CD14-positive monocyte (primary cell): ENCODE measurements at regions not wholly inside any gene's neighbourhood (a gene's known extent, or its start where the extent isn't known, plus 50 kb on each side); places are given as distances from the start of the nearest gene placed in this dataset.
A peak's percentile ranks its signal among the peaks of the same experiment; 100 is the strongest.

Experiments used
- DNase-seq, 3 donors: peaks; one replicate each; pipeline ENCODE4 v3.0.0-alpha.2; 2011 to 2022
- H2AFZ ChIP-seq: 2 replicates; pipeline ENCODE4 v1.6.0; 2012; ENCODE audit warnings: mild to moderate bottlenecking, low read depth, low read length, inconsistent platforms; ENCODE audit not compliant: insufficient read depth, poor library complexity, severe bottlenecking
- H3K27ac ChIP-seq, 2 donors: 1 replicate in 1 of 2; 2 replicates in 1 of 2; pipeline ENCODE4 v1.5.1; 2012 to 2013; ENCODE audit warnings: low read length in 2 of 2, control low read depth in 1 of 2, inconsistent platforms in 1 of 2, low read depth in 1 of 2, mild to moderate bottlenecking in 1 of 2
- H3K27me3 ChIP-seq, 2 donors: one replicate each; pipeline versions ENCODE4 v1.6.0 to v1.6.1; 2011 to 2013; ENCODE audit warnings: low read length in 2 of 2; ENCODE audit not compliant: control insufficient read depth in 2 of 2, insufficient read depth in 2 of 2
- H3K36me3 ChIP-seq, 2 donors: replicated peaks in 1 of 2; 1 replicate in 1 of 2; 2 replicates in 1 of 2; pipeline versions ENCODE4 v1.5.1 to v1.6.1; 2012 to 2013; ENCODE audit warnings: low read length in 2 of 2, control low read depth in 1 of 2, inconsistent platforms in 1 of 2, mild to moderate bottlenecking in 1 of 2; ENCODE audit not compliant: insufficient read depth in 2 of 2, control insufficient read depth in 1 of 2
- H3K4me1 ChIP-seq, 2 donors: 1 replicate in 1 of 2; 2 replicates in 1 of 2; pipeline versions ENCODE4 v1.5.1 to v1.6.1; 2012 to 2013; ENCODE audit warnings: low read length in 2 of 2, control low read depth in 1 of 2, inconsistent platforms in 1 of 2, mild to moderate bottlenecking in 1 of 2, moderate library complexity in 1 of 2; ENCODE audit not compliant: insufficient read depth in 2 of 2, control insufficient read depth in 1 of 2
- H3K4me2 ChIP-seq: replicated peaks from 2 replicates; pipeline ENCODE3; 2012; ENCODE audit warnings: low read length, moderate library complexity, mild to moderate bottlenecking; ENCODE audit not compliant: poor library complexity, severe bottlenecking; ENCODE audit errors: extremely low read depth
- H3K4me3 ChIP-seq, 3 experiments: fragments of 200-600 bp in 1 of 3; sonication (generic) in 1 of 3; replicated peaks in 1 of 3; 1 replicate in 2 of 3; 2 replicates in 1 of 3; pipeline ENCODE4 v1.5.1; 2011 to 2013; ENCODE audit warnings: low read length in 3 of 3, mild to moderate bottlenecking in 3 of 3, control low read depth in 2 of 3, low read depth in 2 of 3, inconsistent platforms in 1 of 3, moderate library complexity in 1 of 3
- H3K79me2 ChIP-seq: 2 replicates; pipeline ENCODE4 v1.6.0; 2012; ENCODE audit warnings: mild to moderate bottlenecking, control low read depth, inconsistent platforms, low read length, moderate library complexity; ENCODE audit not compliant: insufficient read depth
- H3K9ac ChIP-seq: 2 replicates; pipeline ENCODE4 v1.6.0; 2017; ENCODE audit warnings: low read length, mild to moderate bottlenecking; ENCODE audit not compliant: insufficient read depth, poor library complexity, severe bottlenecking
- H3K9me3 ChIP-seq, 2 donors: replicated peaks in 1 of 2; 1 replicate in 1 of 2; 2 replicates in 1 of 2; pipeline versions ENCODE4 v1.5.1 to v1.6.1; 2012 to 2013; ENCODE audit warnings: low read length in 2 of 2, control low read depth in 1 of 2; ENCODE audit not compliant: control insufficient read depth in 1 of 2, insufficient read depth in 1 of 2
- H4K20me1 ChIP-seq: 2 replicates; pipeline ENCODE4 v1.6.0; 2012; ENCODE audit warnings: mild to moderate bottlenecking, low read length, control low read depth, moderate library complexity; ENCODE audit not compliant: insufficient read depth
- H3K27ac Mint-ChIP-seq, 7 donors: one replicate each; pipeline ENCODE4 v1.8.0; 2020; ENCODE audit warnings: mild to moderate bottlenecking in 7 of 7, mixed read lengths in 7 of 7, moderate library complexity in 6 of 7, inconsistent platforms in 2 of 7
- H3K27me3 Mint-ChIP-seq, 3 donors: one replicate each; pipeline ENCODE4 v1.8.0; 2021 to 2022; ENCODE audit warnings: low read depth in 3 of 3, mild to moderate bottlenecking in 3 of 3, mixed read lengths in 3 of 3, moderate library complexity in 3 of 3, inconsistent platforms in 1 of 3
- H3K36me3 Mint-ChIP-seq, 2 donors: one replicate each; pipeline ENCODE4 v1.8.0; 2020; ENCODE audit warnings: mixed read lengths in 2 of 2, inconsistent platforms in 1 of 2, mild to moderate bottlenecking in 1 of 2
- H3K4me1 Mint-ChIP-seq: one replicate; pipeline ENCODE4 v1.8.0; 2020; ENCODE audit warnings: mild to moderate bottlenecking, mixed read lengths
- H3K4me3 Mint-ChIP-seq, 2 donors: one replicate each; pipeline ENCODE4 v1.8.0; 2020; ENCODE audit warnings: mild to moderate bottlenecking in 2 of 2, mixed read lengths in 2 of 2, moderate library complexity in 1 of 2
- H3K9me3 Mint-ChIP-seq, 7 donors: one replicate each; pipeline ENCODE4 v1.8.0; 2020 to 2022; ENCODE audit warnings: mixed read lengths in 7 of 7, mild to moderate bottlenecking in 6 of 7, moderate library complexity in 6 of 7, inconsistent platforms in 2 of 7
- CTCF ChIP-seq: fragments of 200-600 bp; IDR thresholded peaks from one replicate; pipeline ENCODE4 v1.8.0; 2022; ENCODE audit warnings: antibody characterized with exemption, mild to moderate bottlenecking
- WGBS: methylation state at CpG from one replicate; pipeline ENCODE4 v1.1.5; 2013; ENCODE audit warnings: missing lambda C conversion rate; ENCODE audit not compliant: insufficient coverage; 5-methylcytosine and 5-hydroxymethylcytosine counted together
- intact Hi-C, 2 donors: fragments of 100-400 bp; cut with micrococcal nuclease; formaldehyde crosslinking; loops; one replicate each; pipeline versions ENCODE4 v1.15.0 to v1.15.1; 2023

GRCh38 chr6:12422848-12423247, 132.7 kb downstream of the EDN1 start:
- Mint-ChIP-seq H3K27me3 (no peaks in the 10 kb centered on the region), H3K9me3 (peaks cover 0 to 4% (median 0%) of the 10 kb centered on the region in 7 donors), H3K36me3 (no peaks in the 10 kb centered on the region), H3K4me3 (no peak overlapping the region), H3K4me1 (peaks cover 3% of the 10 kb centered on the region), H3K27ac (peak overlapping the region in 1 of 7 donors; percentile 70)
- H4K20me1 ChIP-seq: no peaks in the 10 kb centered on the region
- WGBS: 94% methylated on average over 8 of the region's 8 CpGs
- no peak overlapping the region for H2AFZ ChIP-seq
- no peak for TF ChIP-seq CTCF
- no peak for DNase-seq
- H3K36me3 ChIP-seq: no peaks in the 10 kb centered on the region
- no peak overlapping the region for H3K9ac ChIP-seq
- H3K79me2 ChIP-seq: no peaks in the 10 kb centered on the region
- H3K27ac ChIP-seq: no peak overlapping the region
- no peak overlapping the region for H3K4me2 ChIP-seq
- H3K4me1 ChIP-seq: no peaks in the 10 kb centered on the region
- no peak overlapping the region for H3K4me3 ChIP-seq
- intact Hi-C loops: no loop called here
- no peaks in the 10 kb centered on the region for H3K9me3 ChIP-seq
- H3K27me3 ChIP-seq: no peaks in the 10 kb centered on the region

GRCh38 chr6:12423832-12424231, 133.7 kb downstream of the EDN1 start:
- Histone ChIP-seq H2AFZ (no peak overlapping the region), H3K36me3 (no peaks in the 10 kb centered on the region), H3K4me3 (no peak overlapping the region), H4K20me1 (no peaks in the 10 kb centered on the region), H3K4me1 (no peaks in the 10 kb centered on the region), H3K4me2 (no peak overlapping the region), H3K27me3 (no peaks in the 10 kb centered on the region), H3K79me2 (no peaks in the 10 kb centered on the region), H3K9me3 (no peaks in the 10 kb centered on the region), H3K9ac (no peak overlapping the region), H3K27ac (no peak overlapping the region)
- H3K27me3 Mint-ChIP-seq: no peaks in the 10 kb centered on the region
- DNase-seq: peak in 2 of 3 donors; percentile 6 to 7
- no peak overlapping the region for H3K4me3 Mint-ChIP-seq
- WGBS: no CpG with 5 or more reads among the region's 1 CpG
- intact Hi-C loops: no loop called here
- H3K9me3 Mint-ChIP-seq: peaks cover 0 to 3% (median 0%) of the 10 kb centered on the region in 7 donors
- no peak for TF ChIP-seq CTCF
- H3K36me3 Mint-ChIP-seq: no peaks in the 10 kb centered on the region
- H3K4me1 Mint-ChIP-seq: peaks cover 3% of the 10 kb centered on the region
- peak overlapping the region in 1 of 7 donors; percentile 64 for H3K27ac Mint-ChIP-seq
